GM18951 (cell line): ENCODE measurements at regions not wholly inside any gene's neighbourhood (a gene's known extent, or its start where the extent isn't known, plus 50 kb on each side); places are given as distances from the start of the nearest gene placed in this dataset.

Source experiments
- POLR2A ChIP-seq: IDR thresholded peaks from 4 replicates; pipeline ENCODE4 v1.6.1; 2011; ENCODE audit warnings: mild to moderate bottlenecking; ENCODE audit not compliant: insufficient read length, insufficient read depth; ENCODE audit errors: extremely low read depth
- in situ Hi-C: fragments of 300-500 bp; cut with MboI; formaldehyde crosslinking; loops from one replicate; pipeline ENCODE4 v1.12.0; 2022; ENCODE audit warnings: low sequenced_read_pairs, mixed read lengths, inconsistent platforms; ENCODE audit not compliant: unreplicated experiment

DNA sequence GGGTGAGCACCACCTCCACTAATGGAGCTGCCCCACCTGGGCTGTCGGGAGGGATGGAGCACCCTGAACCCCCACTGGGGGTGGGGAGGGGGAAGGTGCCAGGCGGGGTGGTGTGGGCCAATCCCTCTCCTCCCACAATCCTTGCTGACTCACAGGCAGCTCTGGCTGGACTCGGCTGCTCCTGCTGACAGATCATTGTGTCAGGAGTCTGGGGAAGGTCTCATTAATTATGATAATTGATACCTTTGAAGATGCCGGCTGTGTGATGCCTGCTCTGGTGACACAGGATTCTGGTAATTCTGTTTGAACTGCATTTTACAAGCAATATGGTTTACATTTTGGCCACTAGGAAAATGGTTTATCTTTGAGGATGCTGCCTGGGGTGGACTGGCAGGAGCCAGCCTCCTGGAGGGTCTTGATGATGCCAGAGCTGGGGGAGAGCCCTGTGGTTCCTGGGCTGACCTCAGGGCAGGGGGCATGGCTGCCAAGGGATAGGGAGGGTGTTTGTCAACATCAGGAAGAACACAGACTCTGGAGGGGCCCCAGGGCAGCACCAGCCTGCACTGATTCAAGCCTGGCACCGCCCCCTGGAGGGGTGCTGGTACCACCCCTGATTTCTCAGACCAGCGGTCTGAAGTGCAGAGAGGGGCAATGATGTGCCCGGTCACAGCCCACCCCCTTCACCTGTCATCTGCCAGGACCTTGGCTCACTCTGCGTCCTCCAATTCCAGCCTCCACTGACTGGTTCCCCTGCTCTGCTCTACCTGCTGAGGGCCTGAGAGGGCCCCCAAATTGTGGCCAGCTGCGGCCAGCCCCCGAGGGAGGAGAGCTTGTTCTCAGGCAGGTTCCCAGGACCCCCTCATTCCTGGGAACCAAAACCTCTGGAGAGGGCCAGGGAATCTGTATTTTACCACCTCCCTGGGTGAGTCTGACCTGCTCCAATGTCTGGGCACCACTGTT, 338.8 kb downstream of the MATN1 start:
- in situ Hi-C loops: no loop called here
- no peak for TF ChIP-seq POLR2A

DNA sequence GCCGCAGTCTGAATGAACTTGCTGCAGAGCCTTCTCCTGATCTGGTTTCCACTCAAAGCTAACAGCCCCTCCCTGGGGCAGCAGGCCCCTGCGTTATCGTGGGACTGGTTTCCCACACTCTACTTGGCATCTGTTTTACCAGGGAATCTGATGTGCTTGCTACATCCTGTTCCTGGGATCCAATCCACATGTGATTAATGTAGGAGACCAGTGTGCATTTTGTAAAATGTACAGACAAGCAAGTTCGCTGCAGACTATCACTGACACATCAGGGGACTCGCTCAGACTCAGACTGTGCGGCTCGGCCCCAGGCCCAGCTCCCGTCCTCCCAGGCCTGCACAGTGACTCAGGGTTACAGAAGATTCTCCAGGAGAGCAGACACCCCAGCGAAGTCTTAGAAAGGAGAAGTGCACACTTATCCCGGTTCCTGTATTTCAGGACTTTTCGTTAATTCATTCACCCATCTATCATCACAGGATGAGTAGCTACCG, 340.1 kb downstream of the MATN1 start:
- in situ Hi-C loops: no loop called here
- no peak for TF ChIP-seq POLR2A

DNA sequence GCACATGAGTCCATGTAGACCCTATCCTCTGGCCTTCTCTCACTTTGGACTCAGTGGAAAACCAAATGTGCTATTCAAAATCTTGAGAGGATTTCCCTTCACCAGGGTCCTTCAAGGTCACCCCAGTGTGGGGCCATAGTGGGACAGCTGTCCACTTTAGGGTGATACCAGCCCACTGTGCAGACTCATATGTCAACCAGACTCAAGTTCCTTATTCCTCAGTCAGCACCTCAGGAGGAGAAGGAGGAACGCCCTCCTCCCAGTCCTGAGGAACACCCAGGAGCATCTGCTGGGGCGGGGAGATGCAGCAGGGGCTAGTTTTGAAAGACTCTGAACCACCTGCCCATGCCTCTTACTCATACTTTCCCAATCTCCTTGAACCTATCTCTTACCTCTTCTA, 340.9 kb downstream of the MATN1 start:
- no peak for TF ChIP-seq POLR2A
- in situ Hi-C loops: no loop called here

DNA sequence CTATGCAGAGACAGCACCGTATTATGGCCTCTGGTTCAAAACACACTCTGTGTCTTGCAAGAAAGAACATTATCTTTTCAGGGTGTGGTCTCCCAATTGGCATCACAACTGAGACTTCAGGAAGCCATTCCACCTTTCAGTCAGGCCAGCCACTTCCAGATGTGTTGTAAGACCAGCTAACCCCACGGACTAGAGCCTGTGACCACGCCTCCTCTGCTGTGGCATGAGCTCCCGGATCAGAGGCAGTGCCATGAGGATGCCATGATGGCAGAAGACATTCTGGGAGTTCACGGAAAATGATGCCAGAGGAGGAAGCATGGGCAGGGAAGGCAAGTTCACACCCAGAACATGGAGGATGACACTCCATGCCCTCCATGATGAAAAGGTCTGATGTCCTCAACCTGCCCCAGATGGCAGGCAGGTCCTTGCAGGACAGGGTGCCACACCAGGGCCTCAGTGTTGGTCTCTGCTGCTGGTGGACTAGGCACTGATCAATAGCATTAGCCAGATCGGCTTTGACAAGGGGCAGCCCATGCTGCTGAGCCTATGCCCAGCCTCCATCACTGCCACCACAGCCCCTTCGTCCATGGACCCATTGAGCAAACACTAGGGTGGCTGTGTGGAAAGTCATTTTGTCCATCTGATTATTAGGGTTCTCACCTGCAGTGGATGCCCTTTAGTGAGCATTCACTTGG, 341.6 kb downstream of the MATN1 start:
- no peak for TF ChIP-seq POLR2A
- in situ Hi-C loops: no loop called here

DNA sequence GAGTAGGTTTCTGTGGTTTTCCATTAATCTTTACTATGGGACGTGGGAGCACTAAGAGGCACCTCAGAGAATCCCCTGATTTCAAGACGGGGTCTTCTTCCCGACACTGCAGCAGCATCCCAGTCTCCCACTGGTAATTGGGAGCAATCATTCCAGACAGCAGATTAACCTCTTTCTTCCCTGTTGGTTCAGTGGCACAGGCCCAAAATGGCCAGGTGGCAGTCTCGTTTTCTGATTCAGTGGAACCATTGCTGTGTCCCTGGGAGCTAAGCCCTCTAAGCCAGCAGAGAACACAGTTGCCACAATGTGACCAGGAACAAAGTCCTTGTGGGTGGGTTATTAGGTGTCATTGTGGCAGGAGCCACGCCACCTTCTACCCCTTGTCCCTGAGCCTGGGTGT, 342.1 kb downstream of the MATN1 start:
- in situ Hi-C loops: no loop called here
- no peak for TF ChIP-seq POLR2A

DNA sequence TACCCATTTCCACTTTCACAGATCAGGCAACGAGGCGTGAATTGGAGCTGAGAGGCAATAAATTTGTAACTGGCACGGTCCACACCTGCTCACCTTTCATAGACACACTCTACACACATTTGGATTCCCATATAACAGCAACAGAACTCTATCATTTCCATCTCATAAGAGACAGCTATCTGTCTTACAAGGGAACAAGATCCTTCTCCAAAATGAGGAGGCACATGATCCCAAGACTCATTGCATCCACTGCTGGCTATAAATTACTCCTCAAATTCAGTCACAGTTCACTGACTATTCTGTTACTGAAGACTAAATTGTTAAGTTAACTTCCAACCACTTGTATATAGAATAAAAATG, 342.8 kb downstream of the MATN1 start:
- in situ Hi-C loops: no loop called here
- TF ChIP-seq POLR2A: no peak

DNA sequence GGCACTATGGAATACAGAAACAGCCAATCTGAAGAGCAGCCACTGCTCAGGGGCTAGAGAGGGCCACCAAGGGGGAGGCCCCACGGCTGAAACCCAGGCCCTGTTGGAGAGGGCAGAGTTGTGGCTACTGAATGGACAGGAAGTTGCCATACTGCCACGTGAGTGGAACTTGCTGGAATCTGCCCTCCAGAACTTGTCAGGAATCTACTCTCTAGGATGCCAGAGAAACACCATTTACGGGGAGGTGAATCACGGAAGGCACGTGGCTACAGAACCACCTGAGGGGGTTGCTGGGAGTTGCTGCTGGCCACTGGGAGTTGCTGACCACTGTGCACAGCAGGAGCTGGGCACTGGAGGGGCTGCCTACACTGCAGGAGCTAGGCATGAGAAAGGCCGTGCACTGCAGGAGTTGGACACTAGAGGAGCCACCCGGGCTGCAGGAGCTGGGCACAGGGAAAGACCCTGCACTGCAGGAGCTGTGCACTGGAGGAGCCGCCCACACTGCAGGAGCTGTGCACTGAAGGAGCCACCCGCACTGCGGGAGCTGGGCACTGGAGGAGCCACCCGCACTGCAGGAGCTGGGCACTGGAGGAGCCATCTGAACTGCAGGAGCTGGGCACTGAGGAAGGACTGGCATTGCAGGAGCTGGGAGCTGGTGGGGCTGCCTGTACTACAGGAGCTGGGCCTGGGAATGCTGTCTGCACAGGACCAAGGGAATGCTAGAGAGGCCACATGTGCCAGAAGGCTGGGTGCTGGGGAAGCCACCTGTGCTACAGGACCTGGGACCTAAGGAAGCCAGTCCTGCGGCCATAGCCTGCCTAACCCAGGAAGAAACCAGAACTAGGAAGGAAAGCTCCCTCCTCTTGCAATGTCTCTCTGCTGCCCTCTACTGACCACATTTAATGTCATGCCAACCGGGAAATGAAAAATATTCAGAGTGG, 343.4 kb downstream of the MATN1 start:
- TF ChIP-seq POLR2A: no peak
- in situ Hi-C loops: no loop called here

DNA sequence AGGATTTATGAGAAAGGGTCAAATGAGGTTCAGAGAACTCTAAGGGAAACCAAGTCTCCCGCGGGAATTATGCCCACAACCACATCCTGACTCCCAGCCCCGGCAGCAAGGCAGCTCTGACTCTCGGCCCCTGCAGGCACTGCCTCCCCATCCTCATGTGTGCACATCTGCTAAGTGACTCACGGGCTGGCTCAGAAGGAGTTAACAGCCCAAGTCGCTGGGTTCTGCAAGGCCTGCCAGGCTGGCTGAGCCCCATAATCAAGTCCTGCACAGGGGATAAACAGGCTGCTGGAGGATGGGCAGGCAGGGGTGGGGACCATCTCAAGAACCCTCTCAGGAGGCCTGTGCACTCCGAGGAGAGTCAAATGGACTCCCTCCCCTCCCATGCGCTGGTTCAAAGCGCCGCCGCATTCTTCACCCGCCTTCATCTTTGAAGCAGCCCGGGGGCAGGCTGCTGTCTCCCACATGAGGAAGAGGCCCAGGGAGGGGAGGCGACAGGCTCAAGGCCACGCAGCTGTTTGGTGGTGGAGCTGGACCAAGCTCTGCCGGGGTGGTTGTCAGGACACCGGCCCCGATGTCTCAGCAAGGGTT, 344.3 kb downstream of the MATN1 start:
- no peak for TF ChIP-seq POLR2A
- in situ Hi-C loops: no loop called here

DNA sequence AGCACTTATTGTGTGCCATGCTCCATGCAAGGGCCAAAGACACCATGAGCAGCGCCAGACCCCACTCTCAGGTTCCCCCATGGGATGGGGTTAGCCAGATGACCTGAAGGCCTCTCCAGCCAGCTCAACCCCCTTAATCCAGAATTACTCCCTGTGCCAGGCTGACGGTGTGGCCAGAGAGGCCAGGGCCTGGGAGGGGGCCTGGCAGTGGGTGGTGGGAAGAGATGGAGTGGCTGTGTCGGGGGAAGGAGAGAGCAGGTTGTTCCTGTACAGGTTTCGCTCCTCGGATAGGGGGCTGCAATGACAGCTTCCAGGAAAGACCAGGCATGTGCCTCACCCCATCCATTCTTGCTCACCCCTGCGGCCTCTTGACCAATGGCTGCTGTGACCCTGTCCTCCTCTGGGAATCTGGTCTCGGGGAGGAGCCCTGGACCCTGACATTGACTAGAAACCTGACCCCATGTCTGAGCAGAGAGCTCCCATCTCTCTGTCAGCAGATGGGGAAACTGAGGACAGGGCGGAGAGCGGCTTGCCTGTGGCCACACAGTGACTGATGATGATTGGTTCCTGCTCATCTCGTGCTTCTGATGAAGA, 345.3 kb downstream of the MATN1 start:
- in situ Hi-C loops: no loop called here
- TF ChIP-seq POLR2A: no peak

DNA sequence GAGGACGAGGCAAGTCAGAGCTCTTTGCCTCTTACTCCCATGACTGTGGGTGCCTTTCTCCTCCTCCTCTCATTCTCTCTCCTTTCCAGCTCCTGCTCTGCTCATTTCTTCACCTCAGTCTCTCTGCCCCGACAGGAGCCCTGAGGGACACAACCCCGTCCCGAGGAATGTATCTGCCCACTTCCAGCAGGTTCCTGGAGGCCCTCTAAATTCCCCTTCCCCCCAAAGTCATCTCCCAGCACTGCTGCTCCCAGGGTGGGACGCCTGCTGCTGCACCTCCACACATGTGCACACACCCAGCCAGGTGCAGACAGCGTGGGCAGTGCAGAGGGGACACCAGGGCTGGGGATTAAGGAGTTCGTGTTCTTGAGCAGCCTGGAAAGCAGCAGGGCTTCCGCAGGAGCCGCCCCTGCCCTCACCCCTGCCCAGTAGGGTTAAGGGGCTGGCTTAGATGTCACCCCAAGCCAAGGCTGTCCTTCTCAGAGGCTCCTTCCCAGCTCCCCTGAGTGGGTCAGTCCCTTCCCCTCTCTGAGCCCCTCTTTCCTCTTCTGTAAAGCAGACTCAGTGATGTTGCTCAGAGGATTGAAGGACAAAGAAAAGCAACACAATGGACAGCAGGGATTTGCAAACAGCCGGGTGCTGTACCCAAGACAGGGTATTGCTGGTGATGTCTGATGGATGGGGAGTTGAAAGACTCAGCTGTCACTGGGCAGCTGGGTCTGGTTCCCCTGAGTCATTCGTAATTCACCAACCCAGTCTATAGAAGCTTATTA, 346.0 kb downstream of the MATN1 start:
- in situ Hi-C loops: no loop called here
- TF ChIP-seq POLR2A: no peak

DNA sequence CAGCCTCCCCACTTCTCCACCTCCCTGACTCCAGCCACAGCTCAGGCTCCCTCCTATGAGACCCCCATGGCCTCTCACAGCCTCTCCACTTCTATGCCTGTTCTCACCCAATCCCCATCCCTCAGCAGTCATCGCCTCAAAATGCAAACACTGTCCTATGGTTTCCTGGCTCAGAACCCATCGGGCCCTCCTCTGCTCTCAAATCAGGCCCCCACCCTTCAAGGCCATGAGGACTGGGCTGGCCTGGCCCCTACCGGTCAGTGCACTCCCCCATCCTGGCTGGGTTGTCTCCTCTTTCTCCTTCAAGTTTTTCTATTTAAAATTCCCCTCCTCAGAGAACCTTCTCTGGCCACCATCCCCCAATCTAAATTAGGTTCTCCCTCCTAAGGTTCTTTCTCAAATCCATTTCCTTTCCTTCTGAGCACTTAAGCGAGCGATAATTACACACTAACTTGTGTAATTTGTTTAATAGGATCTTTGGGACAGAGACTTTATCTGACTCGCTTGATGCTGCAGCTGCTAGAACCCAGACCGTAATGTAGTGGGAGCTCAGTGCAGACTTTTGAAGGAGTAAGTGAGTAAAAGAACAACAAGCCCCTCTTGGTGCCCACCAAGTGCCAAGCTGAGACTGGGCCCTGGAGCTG, 347.2 kb downstream of the MATN1 start:
- in situ Hi-C loops: no loop called here
- TF ChIP-seq POLR2A: no peak
